K562 (cell line): ENCODE measurements at regions not wholly inside any gene's neighbourhood (a gene's known extent, or its start where the extent isn't known, plus 50 kb on each side); places are given as distances from the start of the nearest gene placed in this dataset.

Experiments used
- ATAC-seq: fragments of 200-7000 bp; cut with Tn5 transposase; 3 replicates; pipeline ENCODE4 v1.9.1; 2020; ENCODE audit warnings: moderate library complexity
- BruUV-seq: library from RNA; stranded (reverse); fragments of 400-500 nt; replicated peaks from 2 replicates; lab custom pipeline; 2021; lab: Mats Ljungman, UMichigan
- CTCF ChIA-PET: fragments of 300-600 bp; formaldehyde crosslinking; extraction: SDS; loops from one replicate; lab custom pipeline; 2021; ENCODE audit warnings: low intra/inter-chr PET ratio; lab: Yijun Ruan, JAX
- POLR2A ChIA-PET: fragments of 300-600, 350-650 bp; sonication (Branson Sonifier 250); formaldehyde crosslinking; extraction: SDS; loops from one replicate; lab custom pipeline; 2021; ENCODE audit warnings: antibody characterized with exemption, inconsistent platforms; lab: Yijun Ruan, JAX
- DNase-seq, 4 experiments: peaks; one replicate each; pipeline versions ENCODE4 v3.0.0 to v3.0.0-alpha.2; 2011 to 2018; ENCODE audit warnings: low spot score in 3 of 4, mixed read lengths in 3 of 4; ENCODE audit errors: extremely low read depth in 1 of 4
- FAIRE-seq: peaks from 2 replicates; lab custom pipeline; 2011; peaks lifted over from hg19 to GRCh38; lab: Jason Lieb, UNC
- H2AFZ ChIP-seq: 2 replicates; pipeline ENCODE4 v1.6.0; 2011; ENCODE audit warnings: low read depth, low read length, control low read depth, inconsistent platforms
- H3K27ac ChIP-seq: fragments of 200-600 bp; 3 replicates; pipeline ENCODE4 v1.8.0; 2011; ENCODE audit warnings: low read depth, mild to moderate bottlenecking, control low read depth, inconsistent platforms, low read length, moderate library complexity, mixed read lengths; ENCODE audit errors: extremely low read depth
- H3K27me3 ChIP-seq, 2 experiments: fragments of 300-600 bp in 1 of 2; 2 replicates in 1 of 2; 3 replicates in 1 of 2; pipeline versions ENCODE4 v1.6.0 to v1.8.0; 2011; ENCODE audit warnings: inconsistent platforms in 2 of 2, low read length in 2 of 2, mild to moderate bottlenecking in 1 of 2, mixed read lengths in 1 of 2, moderate library complexity in 1 of 2; ENCODE audit not compliant: control insufficient read depth in 2 of 2, insufficient read depth in 2 of 2
- H3K36me3 ChIP-seq: fragments of 300-600 bp; 3 replicates; pipeline ENCODE4 v1.8.0; 2011; ENCODE audit warnings: mild to moderate bottlenecking, low read length, inconsistent platforms; ENCODE audit not compliant: control insufficient read depth, insufficient read depth
- H3K4me1 ChIP-seq, 2 experiments: fragments of 200-600 bp in 1 of 2; replicated peaks in 1 of 2; 2 replicates in 1 of 2; 3 replicates in 1 of 2; pipeline versions ENCODE4 v1.5.1 to v1.8.0; 2011; ENCODE audit warnings: inconsistent platforms in 2 of 2, low read length in 2 of 2, mild to moderate bottlenecking in 1 of 2, mixed read lengths in 1 of 2, moderate library complexity in 1 of 2; ENCODE audit not compliant: control insufficient read depth in 2 of 2, insufficient read depth in 2 of 2
- H3K4me2 ChIP-seq: 2 replicates; pipeline ENCODE4 v1.6.1; 2011; ENCODE audit warnings: low read length, control low read depth, inconsistent platforms, mixed read lengths; ENCODE audit not compliant: insufficient read depth
- H3K4me3 ChIP-seq: fragments of 200-600 bp; sonication (generic), shearing (Covaris generic); 2 replicates; pipeline ENCODE4 v1.5.1; 2016; ENCODE audit warnings: control low read depth, inconsistent platforms
- H3K79me2 ChIP-seq: fragments of 200-600 bp; 3 replicates; pipeline ENCODE4 v1.8.0; 2011; ENCODE audit warnings: low read length, inconsistent platforms; ENCODE audit not compliant: control insufficient read depth, insufficient read depth
- H3K9ac ChIP-seq, 2 experiments: 2 replicates each; pipeline versions ENCODE4 v1.6.0 to v1.6.1; 2011; ENCODE audit warnings: low read depth in 2 of 2, low read length in 2 of 2, control low read depth in 1 of 2, inconsistent platforms in 1 of 2, mild to moderate bottlenecking in 1 of 2, mixed read lengths in 1 of 2; ENCODE audit not compliant: insufficient read depth in 1 of 2
- H3K9me1 ChIP-seq: one replicate; pipeline ENCODE4 v1.6.0; 2011; ENCODE audit warnings: inconsistent platforms, mild to moderate bottlenecking, low read length, moderate library complexity; ENCODE audit not compliant: control insufficient read depth, insufficient read depth
- H3K9me3 ChIP-seq: replicated peaks from 2 replicates; pipeline ENCODE4 v1.5.1; 2011; ENCODE audit warnings: low read depth, low read length, inconsistent platforms; ENCODE audit not compliant: control insufficient read depth, insufficient read depth
- H4K20me1 ChIP-seq: replicated peaks from 2 replicates; pipeline ENCODE4 v1.6.1; 2011; ENCODE audit warnings: low read length, inconsistent platforms, mixed read lengths; ENCODE audit not compliant: control insufficient read depth, insufficient read depth
- CEBPB ChIP-seq: fragments of 450-650 bp; IDR thresholded peaks from 2 replicates; pipeline ENCODE4 v1.6.1; 2016; ENCODE audit warnings: missing genetic modification characterization, missing compliant biosample characterization
- FOXJ3 ChIP-seq: sonication (generic); formaldehyde crosslinking; IDR thresholded peaks from 2 replicates; pipeline ENCODE4 v1.4.0; 2020; ENCODE audit warnings: mild to moderate bottlenecking, missing genetic modification reagents
- MTA3 ChIP-seq: fragments of 450-650 bp; formaldehyde crosslinking; IDR thresholded peaks from 2 replicates; pipeline ENCODE4 v1.6.1; 2017; ENCODE audit warnings: mild to moderate bottlenecking, borderline replicate concordance
- PHF8 ChIP-seq: fragments of 200-600 bp; sonication (generic); IDR thresholded peaks from 2 replicates; pipeline ENCODE4 v1.6.1; 2012; ENCODE audit warnings: mixed run types, mild to moderate bottlenecking, inconsistent platforms, low read length, moderate library complexity, borderline replicate concordance
- SLC30A9 ChIP-seq: fragments of 250-450 bp; sonication (Bioruptor Pico); IDR thresholded peaks from 2 replicates; pipeline ENCODE4 v1.8.0; 2022; ENCODE audit warnings: mild to moderate bottlenecking, moderate library complexity
- SNRNP70 ChIP-seq: fragments of 200-400 bp; formaldehyde crosslinking; optimal IDR thresholded peaks from 2 replicates; pipeline ENCODE3; 2017; ENCODE audit warnings: low read depth, low read length
- ZFP30 ChIP-seq: fragments of 250-450 bp; sonication (Bioruptor Pico); IDR thresholded peaks from 2 replicates; pipeline ENCODE4 v1.8.0; 2022; ENCODE audit warnings: moderate library complexity, mild to moderate bottlenecking, inconsistent platforms, borderline replicate concordance
- ZNF175 ChIP-seq: fragments of 200-800 bp; sonication (Bioruptor generic); IDR thresholded peaks from 2 replicates; pipeline ENCODE4 v1.6.1; 2016; ENCODE audit warnings: low read depth, mild to moderate bottlenecking, missing genetic modification characterization, missing compliant biosample characterization
- ZNF253 ChIP-seq: fragments of 250-450 bp; sonication (Bioruptor Pico); conservative IDR thresholded peaks from 2 replicates; pipeline ENCODE4 v1.6.1; 2021; ENCODE audit warnings: mild to moderate bottlenecking
- ZNF3 ChIP-seq: fragments of 250-450 bp; sonication (Bioruptor Pico); IDR thresholded peaks from 2 replicates; pipeline ENCODE4 v1.5.0; 2021; ENCODE audit warnings: mild to moderate bottlenecking, moderate library complexity
- ZNF764 ChIP-seq: fragments of 250-450 bp; sonication (Bioruptor Pico); IDR thresholded peaks from 2 replicates; pipeline ENCODE4 v1.4.0; 2020; ENCODE audit warnings: low read depth, mild to moderate bottlenecking, moderate library complexity
- WGBS: fragments of 100-300 bp; shearing (Covaris generic); methylation state at CpG from one replicate; pipeline ENCODE4 v1.1.6; 2016; ENCODE audit warnings: low coverage, mixed read lengths; ENCODE audit not compliant: insufficient coverage; ENCODE audit errors: missing lambda C conversion rate; 5-methylcytosine and 5-hydroxymethylcytosine counted together
- in situ Hi-C: fragments of 300-500 bp; cut with MboI; formaldehyde crosslinking; loops from 4 replicates; pipeline ENCODE4 v1.15.0; 2018; ENCODE audit warnings: inconsistent platforms, mixed read lengths
- intact Hi-C: fragments of 100-400 bp; cut with micrococcal nuclease; formaldehyde crosslinking; loops from 2 replicates; pipeline ENCODE4 v1.14.2; 2022
- TF ChIP-seq, protein P1 (sequence below): sonication (generic); formaldehyde crosslinking; IDR thresholded peaks from 2 replicates; pipeline ENCODE4 v1.8.0; 2022; ENCODE audit warnings: mild to moderate bottlenecking, missing genetic modification reagents
- TF ChIP-seq, protein P2 (sequence below): sonication (generic); formaldehyde crosslinking; IDR thresholded peaks from 2 replicates; pipeline ENCODE4 v1.8.1; 2023; ENCODE audit warnings: missing genetic modification reagents, mild to moderate bottlenecking, borderline replicate concordance
- TF ChIP-seq, protein P3 (sequence below): IDR thresholded peaks from 3 replicates; pipeline ENCODE4 v1.6.1; 2011; ENCODE audit warnings: borderline replicate concordance, mild to moderate bottlenecking, moderate library complexity; ENCODE audit not compliant: insufficient read length; ENCODE audit errors: extremely low read depth

DNA sequence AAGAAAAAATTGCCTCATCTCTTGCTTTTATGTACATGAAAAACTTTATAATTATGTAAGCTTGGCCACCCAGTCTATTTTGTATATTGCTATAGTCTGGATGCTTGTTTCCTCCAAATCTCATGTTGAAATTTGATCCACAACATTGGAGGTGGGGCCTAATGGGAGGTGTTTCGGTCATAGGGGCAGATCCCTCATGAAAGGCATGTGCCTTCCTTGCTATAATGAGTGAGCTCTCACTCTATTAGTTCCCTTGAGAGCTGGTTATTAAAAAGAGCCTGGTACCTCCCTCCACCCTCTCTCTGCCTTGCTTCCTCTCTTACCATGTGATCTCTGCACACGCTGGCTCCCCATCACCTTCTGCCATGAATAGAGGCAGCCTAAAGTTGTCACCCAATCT is 1005.1 kb downstream of the PCDH9 start:
- Histone ChIP-seq H3K79me2 (no peaks in the 10 kb centered on the region), H2AFZ (no peak overlapping the region), H3K4me2 (no peak overlapping the region), H3K4me3 (no peak overlapping the region), H3K9me1 (no peaks in the 10 kb centered on the region), H3K27me3 (no peaks in the 10 kb centered on the region), H3K4me1 (no peaks in the 10 kb centered on the region), H3K27ac (no peak overlapping the region), H3K9me3 (no peaks in the 10 kb centered on the region), H4K20me1 (no peaks in the 10 kb centered on the region), H3K36me3 (no peaks in the 10 kb centered on the region), H3K9ac (no peak overlapping the region)
- FAIRE-seq (no peak), ATAC-seq (no peak), DNase-seq (no peak)
- ChIA-PET CTCF (no interaction called here), POLR2A (no interaction called here)
- 7% methylated on average over 2 of the region's 2 CpGs for WGBS
- intact Hi-C loops = no loop called here
- BruUV-seq = no TSS peak
- in situ Hi-C loops = no loop called here
- TF ChIP-seq ZNF3 (CRISPR knock-in tag) (no peak), ZNF253 (CRISPR knock-in tag) (no peak), PHF8 (no peak), MTA3 (no peak), CEBPB (no peak), ZNF175 (CRISPR knock-in tag) (no peak), SLC30A9 (CRISPR knock-in tag) (no peak), FOXJ3 (CRISPR knock-in tag) (no peak), SNRNP70 (no peak), ZFP30 (CRISPR knock-in tag) (no peak), ZNF764 (CRISPR knock-in tag) (no peak)
- TF ChIP-seq, protein P1, sequence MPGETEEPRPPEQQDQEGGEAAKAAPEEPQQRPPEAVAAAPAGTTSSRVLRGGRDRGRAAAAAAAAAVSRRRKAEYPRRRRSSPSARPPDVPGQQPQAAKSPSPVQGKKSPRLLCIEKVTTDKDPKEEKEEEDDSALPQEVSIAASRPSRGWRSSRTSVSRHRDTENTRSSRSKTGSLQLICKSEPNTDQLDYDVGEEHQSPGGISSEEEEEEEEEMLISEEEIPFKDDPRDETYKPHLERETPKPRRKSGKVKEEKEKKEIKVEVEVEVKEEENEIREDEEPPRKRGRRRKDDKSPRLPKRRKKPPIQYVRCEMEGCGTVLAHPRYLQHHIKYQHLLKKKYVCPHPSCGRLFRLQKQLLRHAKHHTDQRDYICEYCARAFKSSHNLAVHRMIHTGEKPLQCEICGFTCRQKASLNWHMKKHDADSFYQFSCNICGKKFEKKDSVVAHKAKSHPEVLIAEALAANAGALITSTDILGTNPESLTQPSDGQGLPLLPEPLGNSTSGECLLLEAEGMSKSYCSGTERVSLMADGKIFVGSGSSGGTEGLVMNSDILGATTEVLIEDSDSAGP (CRISPR knock-in tag) = no peak
- TF ChIP-seq, protein P2, sequence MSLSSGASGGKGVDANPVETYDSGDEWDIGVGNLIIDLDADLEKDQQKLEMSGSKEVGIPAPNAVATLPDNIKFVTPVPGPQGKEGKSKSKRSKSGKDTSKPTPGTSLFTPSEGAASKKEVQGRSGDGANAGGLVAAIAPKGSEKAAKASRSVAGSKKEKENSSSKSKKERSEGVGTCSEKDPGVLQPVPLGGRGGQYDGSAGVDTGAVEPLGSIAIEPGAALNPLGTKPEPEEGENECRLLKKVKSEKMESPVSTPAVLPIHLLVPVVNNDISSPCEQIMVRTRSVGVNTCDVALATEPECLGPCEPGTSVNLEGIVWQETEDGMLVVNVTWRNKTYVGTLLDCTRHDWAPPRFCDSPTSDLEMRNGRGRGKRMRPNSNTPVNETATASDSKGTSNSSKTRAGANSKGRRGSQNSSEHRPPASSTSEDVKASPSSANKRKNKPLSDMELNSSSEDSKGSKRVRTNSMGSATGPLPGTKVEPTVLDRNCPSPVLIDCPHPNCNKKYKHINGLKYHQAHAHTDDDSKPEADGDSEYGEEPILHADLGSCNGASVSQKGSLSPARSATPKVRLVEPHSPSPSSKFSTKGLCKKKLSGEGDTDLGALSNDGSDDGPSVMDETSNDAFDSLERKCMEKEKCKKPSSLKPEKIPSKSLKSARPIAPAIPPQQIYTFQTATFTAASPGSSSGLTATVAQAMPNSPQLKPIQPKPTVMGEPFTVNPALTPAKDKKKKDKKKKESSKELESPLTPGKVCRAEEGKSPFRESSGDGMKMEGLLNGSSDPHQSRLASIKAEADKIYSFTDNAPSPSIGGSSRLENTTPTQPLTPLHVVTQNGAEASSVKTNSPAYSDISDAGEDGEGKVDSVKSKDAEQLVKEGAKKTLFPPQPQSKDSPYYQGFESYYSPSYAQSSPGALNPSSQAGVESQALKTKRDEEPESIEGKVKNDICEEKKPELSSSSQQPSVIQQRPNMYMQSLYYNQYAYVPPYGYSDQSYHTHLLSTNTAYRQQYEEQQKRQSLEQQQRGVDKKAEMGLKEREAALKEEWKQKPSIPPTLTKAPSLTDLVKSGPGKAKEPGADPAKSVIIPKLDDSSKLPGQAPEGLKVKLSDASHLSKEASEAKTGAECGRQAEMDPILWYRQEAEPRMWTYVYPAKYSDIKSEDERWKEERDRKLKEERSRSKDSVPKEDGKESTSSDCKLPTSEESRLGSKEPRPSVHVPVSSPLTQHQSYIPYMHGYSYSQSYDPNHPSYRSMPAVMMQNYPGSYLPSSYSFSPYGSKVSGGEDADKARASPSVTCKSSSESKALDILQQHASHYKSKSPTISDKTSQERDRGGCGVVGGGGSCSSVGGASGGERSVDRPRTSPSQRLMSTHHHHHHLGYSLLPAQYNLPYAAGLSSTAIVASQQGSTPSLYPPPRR (CRISPR knock-in tag) = no peak
- TF ChIP-seq, protein P3, sequence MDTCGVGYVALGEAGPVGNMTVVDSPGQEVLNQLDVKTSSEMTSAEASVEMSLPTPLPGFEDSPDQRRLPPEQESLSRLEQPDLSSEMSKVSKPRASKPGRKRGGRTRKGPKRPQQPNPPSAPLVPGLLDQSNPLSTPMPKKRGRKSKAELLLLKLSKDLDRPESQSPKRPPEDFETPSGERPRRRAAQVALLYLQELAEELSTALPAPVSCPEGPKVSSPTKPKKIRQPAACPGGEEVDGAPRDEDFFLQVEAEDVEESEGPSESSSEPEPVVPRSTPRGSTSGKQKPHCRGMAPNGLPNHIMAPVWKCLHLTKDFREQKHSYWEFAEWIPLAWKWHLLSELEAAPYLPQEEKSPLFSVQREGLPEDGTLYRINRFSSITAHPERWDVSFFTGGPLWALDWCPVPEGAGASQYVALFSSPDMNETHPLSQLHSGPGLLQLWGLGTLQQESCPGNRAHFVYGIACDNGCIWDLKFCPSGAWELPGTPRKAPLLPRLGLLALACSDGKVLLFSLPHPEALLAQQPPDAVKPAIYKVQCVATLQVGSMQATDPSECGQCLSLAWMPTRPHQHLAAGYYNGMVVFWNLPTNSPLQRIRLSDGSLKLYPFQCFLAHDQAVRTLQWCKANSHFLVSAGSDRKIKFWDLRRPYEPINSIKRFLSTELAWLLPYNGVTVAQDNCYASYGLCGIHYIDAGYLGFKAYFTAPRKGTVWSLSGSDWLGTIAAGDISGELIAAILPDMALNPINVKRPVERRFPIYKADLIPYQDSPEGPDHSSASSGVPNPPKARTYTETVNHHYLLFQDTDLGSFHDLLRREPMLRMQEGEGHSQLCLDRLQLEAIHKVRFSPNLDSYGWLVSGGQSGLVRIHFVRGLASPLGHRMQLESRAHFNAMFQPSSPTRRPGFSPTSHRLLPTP = no peak
